ENCODE measurements at regions not wholly inside any gene's neighbourhood (a gene's known extent, or its start where the extent isn't known, plus 50 kb on each side); places are given as distances from the start of the nearest gene placed in this dataset.

GRCh38 chr9:755454-756381, 85.8 kb upstream of the DMRT1 start:
- intact Hi-C loops (cut with DNase I): no loop called here
- Histone ChIP-seq H3K4me1 (peaks cover 6 to 45% of the 10 kb centered on the region in 2 donors), H3K9me3 (no peaks in the 10 kb centered on the region), H3K36me3 (no peaks in the 10 kb centered on the region), H3K4me3 (no peak overlapping the region), H3K27me3 (no peaks in the 10 kb centered on the region), H3K27ac (peak overlapping the region in 1 of 2 donors; percentile 60)
- TF ChIP-seq CTCF (IDR thresholded peaks at IDR 0.05): no peak
- ATAC-seq: peak; percentile 27
- no peak for DNase-seq

- ATAC-seq: peak; percentile 85
- peak in 1 of 4 donors; percentile 43 for DNase-seq
- Histone ChIP-seq H3K27me3 (no peaks in the 10 kb centered on the region), H3K36me3 (no peaks in the 10 kb centered on the region), H3K9me3 (no peaks in the 10 kb centered on the region), H3K4me1 (peaks cover 0 to 28% of the 10 kb centered on the region in 2 donors), H3K4me3 (no peak overlapping the region), H3K27ac (no peak overlapping the region)
- peak; percentile 47 to 51 for TF ChIP-seq CTCF (IDR thresholded peaks at IDR 0.05)
- intact Hi-C loops (cut with DNase I): no loop called here
Observed at GRCh38 chr9:757246-757881, 84.1 kb upstream of the DMRT1 start.

GRCh38 chr9:758146-758545, 83.4 kb upstream of the DMRT1 start:
- intact Hi-C loops (cut with DNase I): no loop called here
- no peak for TF ChIP-seq CTCF (IDR thresholded peaks at IDR 0.05)
- ATAC-seq (peak; percentile 20), DNase-seq (no peak)
- Histone ChIP-seq H3K27me3 (no peaks in the 10 kb centered on the region), H3K36me3 (no peaks in the 10 kb centered on the region), H3K4me3 (no peak overlapping the region), H3K9me3 (no peaks in the 10 kb centered on the region), H3K4me1 (peaks cover 0 to 24% of the 10 kb centered on the region in 2 donors), H3K27ac (no peak overlapping the region)

GRCh38 chr9:759541-759940, 82.0 kb upstream of the DMRT1 start:
- no peaks in the 10 kb centered on the region for H3K27me3 ChIP-seq
- DNase-seq: no peak
- no peak for TF ChIP-seq CTCF (IDR thresholded peaks at IDR 0.05)

More at GRCh38 chr9:759541-759940, 82.0 kb upstream of the DMRT1 start:
- no peaks in the 10 kb centered on the region for H3K36me3 ChIP-seq
- no peak overlapping the region for H3K4me3 ChIP-seq
- no peak for ATAC-seq
- no peak overlapping the region for H3K27ac ChIP-seq
- intact Hi-C loops (cut with DNase I): no loop called here
- no peaks in the 10 kb centered on the region for H3K9me3 ChIP-seq
- H3K4me1 ChIP-seq: peaks cover 0 to 26% of the 10 kb centered on the region in 2 donors

Measured in left lung (tissue), 4 donors.